OCI-LY1 (cell line): ENCODE measurements at regions not wholly inside any gene's neighbourhood (a gene's known extent, or its start where the extent isn't known, plus 50 kb on each side); places are given as distances from the start of the nearest gene placed in this dataset.

Experiments
- H2AFZ ChIP-seq: fragments of 200-600 bp; sonication (generic), shearing (Covaris generic); 2 replicates; pipeline ENCODE4 v1.6.0; 2014; ENCODE audit warnings: antibody characterized with exemption, mild to moderate bottlenecking, low read length
- H3F3A ChIP-seq: fragments of 200-600 bp; sonication (generic), shearing (Covaris generic); 2 replicates; pipeline ENCODE4 v1.6.0; 2014; ENCODE audit warnings: mild to moderate bottlenecking, antibody characterized with exemption, low read length, moderate library complexity; ENCODE audit not compliant: insufficient read depth
- H3K27ac ChIP-seq: fragments of 200-600 bp; sonication (generic); 2 replicates; pipeline ENCODE4 v1.5.1; 2014; ENCODE audit warnings: low read length, mixed run types, mild to moderate bottlenecking, low read depth; ENCODE audit not compliant: poor library complexity, severe bottlenecking
- H3K27me3 ChIP-seq: fragments of 200-600 bp; sonication (generic); 2 replicates; pipeline ENCODE4 v1.6.0; 2014; ENCODE audit warnings: antibody characterized with exemption, mild to moderate bottlenecking, low read length, moderate library complexity; ENCODE audit not compliant: insufficient read depth
- H3K36me3 ChIP-seq: fragments of 200-600 bp; sonication (generic); 2 replicates; pipeline ENCODE4 v1.6.1; 2014; ENCODE audit warnings: mild to moderate bottlenecking, antibody characterized with exemption, low read length, moderate library complexity, mixed read lengths; ENCODE audit not compliant: insufficient read depth
- H3K4me1 ChIP-seq: fragments of 200-600 bp; sonication (generic); 2 replicates; pipeline ENCODE4 v1.5.1; 2014; ENCODE audit warnings: mild to moderate bottlenecking, low read length, moderate library complexity; ENCODE audit not compliant: insufficient read depth, severe bottlenecking
- H3K4me2 ChIP-seq: fragments of 200-600 bp; sonication (generic), shearing (Covaris generic); 2 replicates; pipeline ENCODE4 v1.6.1; 2014; ENCODE audit warnings: low read length
- H3K4me3 ChIP-seq: fragments of 200-600 bp; sonication (generic); 2 replicates; pipeline ENCODE4 v1.5.1; 2014; ENCODE audit warnings: low read length, low read depth, mild to moderate bottlenecking, mixed read lengths; ENCODE audit not compliant: poor library complexity, severe bottlenecking
- H3K79me2 ChIP-seq: fragments of 200-600 bp; shearing (Covaris generic); 2 replicates; pipeline ENCODE4 v1.6.1; 2016; ENCODE audit warnings: mixed run types, low read length, mixed read lengths; ENCODE audit not compliant: insufficient read depth
- H3K9ac ChIP-seq: fragments of 200-600 bp; sonication (generic), shearing (Covaris generic); 2 replicates; pipeline ENCODE4 v1.6.1; 2014; ENCODE audit warnings: mild to moderate bottlenecking, low read length, mixed read lengths
- H3K9me2 ChIP-seq: fragments of 200-600 bp; sonication (generic), shearing (Covaris generic); 2 replicates; pipeline ENCODE4 v1.6.1; 2014; ENCODE audit warnings: low read depth, mild to moderate bottlenecking, low read length, mixed read lengths
- H3K9me3 ChIP-seq: fragments of 200-600 bp; shearing (Covaris generic); 2 replicates; pipeline ENCODE4 v1.6.1; 2014; ENCODE audit warnings: low read length, mixed read lengths
- H4K20me1 ChIP-seq: fragments of 200-600 bp; sonication (generic), shearing (Covaris generic); 2 replicates; pipeline ENCODE4 v1.6.0; 2016; ENCODE audit warnings: mild to moderate bottlenecking, low read length; ENCODE audit not compliant: insufficient read depth
- EZH2 ChIP-seq: fragments of 200-600 bp; sonication (generic), shearing (Covaris generic); IDR thresholded peaks from 2 replicates; pipeline ENCODE4 v1.8.0; 2017; ENCODE audit warnings: borderline replicate concordance, mixed run types, mild to moderate bottlenecking, antibody characterized with exemption, low read length, moderate library complexity, mixed read lengths
- TF ChIP-seq, protein P1 (sequence below): fragments of 200-600 bp; sonication (generic), shearing (Covaris generic); IDR thresholded peaks from 2 replicates; pipeline ENCODE4 v1.5.1; 2017; ENCODE audit warnings: mild to moderate bottlenecking, antibody characterized with exemption, low read length, moderate library complexity, mixed read lengths

- TF ChIP-seq, protein P1, sequence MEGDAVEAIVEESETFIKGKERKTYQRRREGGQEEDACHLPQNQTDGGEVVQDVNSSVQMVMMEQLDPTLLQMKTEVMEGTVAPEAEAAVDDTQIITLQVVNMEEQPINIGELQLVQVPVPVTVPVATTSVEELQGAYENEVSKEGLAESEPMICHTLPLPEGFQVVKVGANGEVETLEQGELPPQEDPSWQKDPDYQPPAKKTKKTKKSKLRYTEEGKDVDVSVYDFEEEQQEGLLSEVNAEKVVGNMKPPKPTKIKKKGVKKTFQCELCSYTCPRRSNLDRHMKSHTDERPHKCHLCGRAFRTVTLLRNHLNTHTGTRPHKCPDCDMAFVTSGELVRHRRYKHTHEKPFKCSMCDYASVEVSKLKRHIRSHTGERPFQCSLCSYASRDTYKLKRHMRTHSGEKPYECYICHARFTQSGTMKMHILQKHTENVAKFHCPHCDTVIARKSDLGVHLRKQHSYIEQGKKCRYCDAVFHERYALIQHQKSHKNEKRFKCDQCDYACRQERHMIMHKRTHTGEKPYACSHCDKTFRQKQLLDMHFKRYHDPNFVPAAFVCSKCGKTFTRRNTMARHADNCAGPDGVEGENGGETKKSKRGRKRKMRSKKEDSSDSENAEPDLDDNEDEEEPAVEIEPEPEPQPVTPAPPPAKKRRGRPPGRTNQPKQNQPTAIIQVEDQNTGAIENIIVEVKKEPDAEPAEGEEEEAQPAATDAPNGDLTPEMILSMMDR, result no peak
- no peak for TF ChIP-seq EZH2
- no peaks in the 10 kb centered on the region for H3K79me2 ChIP-seq
- H3K4me1 ChIP-seq, result no peaks in the 10 kb centered on the region
- H3K9ac ChIP-seq, result no peak overlapping the region
- no peaks in the 10 kb centered on the region for H4K20me1 ChIP-seq
- H3K27ac ChIP-seq, result no peak overlapping the region
- H2AFZ ChIP-seq, result no peak overlapping the region
- no peaks in the 10 kb centered on the region for H3K9me3 ChIP-seq
- H3F3A ChIP-seq, result no peaks in the 10 kb centered on the region
- no peaks in the 10 kb centered on the region for H3K9me2 ChIP-seq
- H3K4me2 ChIP-seq, result no peak overlapping the region
- H3K4me3 ChIP-seq, result no peak overlapping the region
- no peaks in the 10 kb centered on the region for H3K36me3 ChIP-seq
- H3K27me3 ChIP-seq, result no peaks in the 10 kb centered on the region
Observed at GRCh38 chr9:80061096-80061495, 489.3 kb downstream of the TLE4 start.

DNA sequence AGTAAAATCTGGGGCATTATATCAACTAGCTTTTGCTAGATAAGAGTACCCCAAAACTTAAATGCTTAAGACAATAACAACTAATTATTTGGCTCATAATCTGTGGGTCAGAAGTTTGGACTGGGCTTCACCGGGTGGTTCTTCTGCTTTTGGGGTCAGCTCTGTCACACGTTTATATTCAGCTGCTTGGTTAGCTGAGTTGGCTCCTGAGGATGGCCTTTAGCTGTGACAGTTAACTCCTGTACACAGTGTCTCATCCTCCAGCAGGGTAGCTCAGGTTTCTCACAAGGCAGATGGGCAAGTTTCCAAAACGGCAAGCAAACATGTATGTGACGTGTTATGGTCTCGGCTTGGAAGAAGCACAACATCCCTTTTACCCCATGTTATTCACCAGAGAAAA lies 488.2 kb downstream of the TLE4 start:
- no peaks in the 10 kb centered on the region for H3K4me1 ChIP-seq
- H3K36me3 ChIP-seq, result no peaks in the 10 kb centered on the region
- H3K4me2 ChIP-seq, result no peak overlapping the region
- H4K20me1 ChIP-seq, result no peaks in the 10 kb centered on the region
- H3F3A ChIP-seq, result no peaks in the 10 kb centered on the region
- H3K9me3 ChIP-seq, result no peaks in the 10 kb centered on the region
- no peak overlapping the region for H2AFZ ChIP-seq
- no peak overlapping the region for H3K4me3 ChIP-seq
- no peak for TF ChIP-seq EZH2
- H3K9me2 ChIP-seq, result 0 out of 2 replicates have a peak, but pooled peaks cover 2% of the 10 kb centered on the region
- no peaks in the 10 kb centered on the region for H3K27me3 ChIP-seq
- no peak overlapping the region for H3K9ac ChIP-seq
- H3K27ac ChIP-seq, result no peak overlapping the region
- H3K79me2 ChIP-seq, result no peaks in the 10 kb centered on the region

DNA sequence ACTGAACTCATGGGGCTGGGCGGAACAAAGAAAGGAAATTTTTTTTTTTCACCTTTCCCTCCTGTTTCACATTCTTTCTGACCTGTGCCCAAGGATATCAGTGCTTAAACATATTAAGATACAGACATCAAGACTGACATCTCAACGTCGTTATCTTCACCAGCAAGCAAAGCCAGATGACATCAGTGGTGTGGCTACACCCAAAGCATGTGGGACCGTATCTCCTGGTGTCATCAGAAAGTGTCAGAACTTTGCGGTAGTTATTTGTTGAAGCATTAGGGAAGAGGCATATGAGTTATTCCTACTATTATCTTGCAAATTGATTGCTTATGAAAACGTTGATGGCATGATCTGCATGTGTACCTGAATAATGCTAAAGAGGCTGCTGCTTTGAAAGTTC lies 487.4 kb downstream of the TLE4 start:
- Histone ChIP-seq H3K79me2 (no peaks in the 10 kb centered on the region), H3K9ac (no peak overlapping the region), H3K36me3 (no peaks in the 10 kb centered on the region), H3K9me2 (0 out of 2 replicates have a peak, but pooled peaks cover 2% of the 10 kb centered on the region), H3F3A (no peaks in the 10 kb centered on the region), H3K27me3 (no peaks in the 10 kb centered on the region), H3K27ac (no peak overlapping the region), H3K4me2 (no peak overlapping the region), H3K4me3 (no peak overlapping the region), H3K4me1 (no peaks in the 10 kb centered on the region), H2AFZ (no peak overlapping the region), H4K20me1 (no peaks in the 10 kb centered on the region), H3K9me3 (no peaks in the 10 kb centered on the region)
- TF ChIP-seq EZH2, result no peak
- TF ChIP-seq, protein P1, result no peak

- H3K79me2 ChIP-seq, result no peaks in the 10 kb centered on the region
- no peak overlapping the region for H3K27ac ChIP-seq
- no peaks in the 10 kb centered on the region for H3K4me1 ChIP-seq
- no peak overlapping the region for H3K4me3 ChIP-seq
- H3K36me3 ChIP-seq, result no peaks in the 10 kb centered on the region
- H3K4me2 ChIP-seq, result no peak overlapping the region
- no peak overlapping the region for H3K9ac ChIP-seq
- no peaks in the 10 kb centered on the region for H3K9me3 ChIP-seq
- no peaks in the 10 kb centered on the region for H3K27me3 ChIP-seq
- H3F3A ChIP-seq, result no peaks in the 10 kb centered on the region
- 0 out of 2 replicates have a peak, but pooled peaks cover 2% of the 10 kb centered on the region for H3K9me2 ChIP-seq
- TF ChIP-seq EZH2, result no peak
- TF ChIP-seq, protein P1, result no peak
- H2AFZ ChIP-seq, result no peak overlapping the region
- H4K20me1 ChIP-seq, result no peaks in the 10 kb centered on the region
Observed at GRCh38 chr9:80052830-80053229, 481.1 kb downstream of the TLE4 start.
